Right renal pelvis (tissue), 4 donors: ENCODE measurements at regions not wholly inside any gene's neighbourhood (a gene's known extent, or its start where the extent isn't known, plus 50 kb on each side); places are given as distances from the start of the nearest gene placed in this dataset.
"Not testable (repeated sequence)": the region's sequence is repeated elsewhere in the genome, so short reads cannot be mapped to it uniquely, and the experiment has no call there.

Source experiments
- DNase-seq, 4 donors: peaks; one replicate each; pipeline ENCODE4 v3.0.0-alpha.2; 2013; ENCODE audit warnings: low read depth in 4 of 4, low spot score in 3 of 4, missing footprints in 1 of 4

DNA sequence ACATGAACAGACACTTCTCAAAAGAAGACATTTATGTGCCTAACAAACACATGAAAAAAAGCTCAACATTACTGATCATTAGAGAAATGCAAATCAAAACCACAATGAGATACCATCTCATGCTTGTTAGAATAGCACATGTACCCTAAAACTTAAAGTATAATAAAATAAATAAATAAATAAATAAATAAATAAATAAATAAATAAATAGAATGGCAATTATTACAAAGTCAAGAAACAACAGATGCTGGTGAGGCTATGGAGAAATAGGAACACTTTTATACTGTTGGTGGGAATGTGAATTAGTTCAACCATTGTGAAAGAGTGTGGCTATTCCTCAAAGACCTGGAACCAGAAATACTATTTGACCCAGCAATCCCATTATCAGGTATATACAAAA lies 970.6 kb downstream of the NR2F1-AS1 start:
- DNase-seq = not testable (repeated sequence)

GRCh38 chr5:92605591-92605990 lies 975.4 kb downstream of the NR2F1-AS1 start:
- DNase-seq = peak in 1 of 4 donors; percentile 7

DNA sequence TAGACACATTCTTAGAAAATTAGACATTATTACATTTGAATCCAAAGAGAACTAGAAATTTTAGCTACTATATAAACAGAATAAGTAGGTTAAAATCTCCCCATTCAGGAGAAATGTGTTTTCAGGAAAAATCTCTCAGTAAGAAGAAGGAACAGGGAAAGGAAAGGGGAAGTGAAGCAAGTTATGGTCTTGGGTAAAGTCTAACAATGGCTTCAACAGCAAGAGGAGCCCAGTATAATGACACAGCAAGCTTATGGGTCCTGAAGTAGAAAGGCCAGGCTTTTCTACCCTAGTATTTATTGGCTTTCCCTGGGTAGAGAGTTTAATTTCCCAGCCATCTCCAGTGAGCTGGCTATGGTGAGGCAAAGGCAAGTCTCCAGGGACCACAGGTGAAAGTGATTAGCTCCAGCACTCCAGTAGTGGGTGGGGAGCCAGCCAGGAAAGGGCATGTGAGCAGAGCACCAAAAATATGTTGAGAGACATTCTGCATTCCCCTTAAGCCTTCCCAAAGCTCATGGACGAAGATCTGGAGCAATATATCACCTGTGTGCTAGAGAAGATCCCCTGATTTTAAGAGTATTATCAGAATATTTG lies 981.7 kb downstream of the NR2F1-AS1 start:
- DNase-seq = no peak

DNA sequence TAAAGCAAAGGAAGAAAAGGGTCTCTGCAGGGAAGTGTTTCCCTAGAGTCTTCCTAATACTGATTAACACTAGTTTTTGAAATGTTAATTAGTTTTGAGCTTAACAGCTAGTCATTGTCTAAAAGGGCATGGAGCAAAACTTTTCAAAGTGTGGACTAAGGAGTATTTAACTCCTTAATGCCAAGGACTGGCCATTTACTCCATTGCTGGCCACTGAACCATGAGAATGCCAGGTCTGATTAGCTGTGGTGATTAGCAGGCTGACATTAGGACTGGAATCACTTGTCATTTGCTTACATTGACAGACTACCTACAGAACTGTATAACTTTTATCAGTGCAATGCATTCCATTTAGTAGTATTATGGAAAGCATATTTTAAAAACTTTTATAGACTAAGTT lies 987.0 kb downstream of the NR2F1-AS1 start:
- no peak for DNase-seq

DNA sequence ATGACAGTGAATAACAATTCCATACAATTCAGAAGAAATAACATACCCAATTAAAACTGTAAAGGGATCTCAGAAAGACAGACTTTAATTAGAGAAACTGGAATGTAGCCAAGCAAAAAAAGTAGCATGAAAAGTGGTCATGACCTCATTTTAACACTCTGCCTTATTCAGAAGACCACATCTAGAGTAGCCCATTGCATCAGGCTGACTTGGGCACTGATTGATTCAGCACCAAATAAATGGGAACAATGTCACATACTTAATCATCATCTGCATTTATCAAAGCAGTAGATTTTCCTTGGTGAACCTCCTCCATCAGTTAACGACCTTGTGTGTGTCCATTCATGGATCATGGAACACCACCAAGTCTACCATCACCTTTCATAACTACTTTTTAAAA lies 992.1 kb downstream of the NR2F1-AS1 start:
- DNase-seq = no peak

- DNase-seq = no peak
Measured at GRCh38 chr5:92581690-92582089, 999.3 kb downstream of the NR2F1-AS1 start.

DNA sequence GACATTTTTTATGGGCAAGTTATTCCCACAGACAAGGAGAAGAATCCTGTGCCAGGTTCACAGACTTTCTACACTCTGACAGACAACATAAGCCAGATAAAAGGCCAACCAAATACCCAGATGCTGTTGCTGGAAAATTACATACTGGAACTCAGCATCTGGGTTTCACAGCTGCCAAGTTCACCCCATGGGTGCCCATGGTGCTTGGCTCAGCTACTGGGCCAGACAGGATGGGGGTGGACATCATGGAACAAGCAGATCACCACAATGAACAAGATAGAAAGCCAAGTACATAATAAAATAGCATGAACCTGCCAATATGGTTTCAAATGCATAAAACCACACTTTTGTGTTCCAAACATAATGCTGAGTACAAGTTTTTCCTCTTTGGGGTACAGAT lies 999.8 kb downstream of the NR2F1-AS1 start:
- DNase-seq = no peak

GRCh38 chr5:92580814-92581213 lies 1000.2 kb downstream of the NR2F1-AS1 start:
- DNase-seq = no peak

- no peak for DNase-seq
Measured at GRCh38 chr5:92574023-92574422, 1007.0 kb downstream of the NR2F1-AS1 start.

- DNase-seq = no peak
Measured at GRCh38 chr5:92568522-92568921, 1012.5 kb downstream of the NR2F1-AS1 start.

DNA sequence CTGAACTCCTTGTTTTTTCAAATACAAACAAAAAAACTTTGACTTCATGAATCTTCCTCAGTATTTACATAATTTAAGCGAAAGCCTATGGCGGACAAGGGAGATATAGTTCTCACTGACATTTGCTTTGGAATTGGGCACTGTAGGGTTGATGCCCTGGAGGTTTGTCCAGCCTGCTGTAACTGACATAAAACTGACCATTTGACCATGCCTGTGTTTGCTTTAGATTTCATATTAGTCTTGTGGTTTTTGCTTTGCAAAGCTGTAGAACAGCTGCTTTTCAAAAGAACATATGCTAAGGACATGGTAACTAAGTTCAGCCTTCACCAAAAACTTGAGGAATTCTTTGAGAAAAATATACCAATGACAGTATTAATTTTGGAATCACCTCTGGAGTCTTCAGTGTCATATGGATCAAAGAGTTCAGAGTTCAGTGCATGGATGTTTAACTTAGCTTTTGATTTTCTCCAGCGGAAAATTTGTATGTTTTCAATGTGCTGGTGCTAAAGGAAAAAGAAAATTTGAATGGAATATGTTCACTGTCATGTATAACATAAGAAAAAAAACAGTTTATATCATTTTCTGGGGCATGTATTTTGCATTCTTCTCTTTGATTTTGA lies 1013.1 kb downstream of the NR2F1-AS1 start:
- DNase-seq = no peak

DNA sequence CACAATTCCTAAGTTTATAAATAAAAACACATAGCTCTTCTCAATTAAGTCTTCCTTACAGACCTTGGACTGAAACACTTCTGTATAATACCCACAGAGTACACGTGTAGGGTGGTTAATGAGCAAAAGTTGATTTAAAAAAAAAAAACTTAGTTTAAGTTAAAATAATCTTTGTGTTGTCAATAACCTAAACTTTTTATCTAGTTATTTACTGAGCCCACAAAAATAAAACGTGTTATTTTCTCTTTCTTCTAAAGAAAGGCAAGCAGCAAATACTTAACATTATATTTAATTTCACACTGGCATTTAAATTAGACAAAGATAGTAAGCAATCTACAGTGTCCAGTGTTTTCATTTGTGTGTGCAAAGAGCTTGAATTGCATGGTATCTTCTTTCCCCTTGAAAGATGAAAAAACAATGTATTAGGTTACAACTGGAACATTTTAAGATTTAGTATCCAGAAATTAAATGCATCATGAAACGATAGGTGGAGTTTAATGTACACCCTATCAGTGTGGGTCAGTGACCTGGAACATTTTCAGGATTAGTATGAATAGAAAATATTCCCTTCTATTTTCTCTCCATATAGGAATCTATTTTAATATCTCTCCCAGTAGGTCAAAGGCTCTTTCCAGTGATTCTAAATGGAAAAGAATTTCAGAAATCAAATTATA lies 1014.8 kb downstream of the NR2F1-AS1 start:
- no peak for DNase-seq

DNA sequence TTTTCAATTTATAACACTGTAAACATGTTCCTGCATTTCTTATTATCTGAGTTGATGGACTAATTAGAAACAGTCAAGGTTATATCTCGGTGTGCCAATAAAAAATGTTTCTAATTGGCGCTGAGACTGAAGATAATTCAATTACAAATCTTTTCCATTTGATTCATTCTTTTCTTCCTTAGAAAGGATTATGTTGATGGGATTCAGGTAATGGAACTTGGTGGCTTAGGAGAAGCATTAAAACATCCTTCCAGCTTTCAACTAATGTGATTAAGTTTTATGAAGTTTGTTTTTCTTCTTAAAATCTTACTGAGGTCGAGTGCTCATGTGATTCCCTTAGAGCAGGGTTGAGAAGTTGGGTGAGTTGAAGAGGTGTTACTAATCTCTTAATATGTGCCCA lies 1015.3 kb downstream of the NR2F1-AS1 start:
- DNase-seq = no peak

GRCh38 chr5:92562065-92562464 lies 1019.0 kb downstream of the NR2F1-AS1 start:
- no peak for DNase-seq

GRCh38 chr5:92561411-92561959 lies 1019.5 kb downstream of the NR2F1-AS1 start:
- DNase-seq = no peak

DNA sequence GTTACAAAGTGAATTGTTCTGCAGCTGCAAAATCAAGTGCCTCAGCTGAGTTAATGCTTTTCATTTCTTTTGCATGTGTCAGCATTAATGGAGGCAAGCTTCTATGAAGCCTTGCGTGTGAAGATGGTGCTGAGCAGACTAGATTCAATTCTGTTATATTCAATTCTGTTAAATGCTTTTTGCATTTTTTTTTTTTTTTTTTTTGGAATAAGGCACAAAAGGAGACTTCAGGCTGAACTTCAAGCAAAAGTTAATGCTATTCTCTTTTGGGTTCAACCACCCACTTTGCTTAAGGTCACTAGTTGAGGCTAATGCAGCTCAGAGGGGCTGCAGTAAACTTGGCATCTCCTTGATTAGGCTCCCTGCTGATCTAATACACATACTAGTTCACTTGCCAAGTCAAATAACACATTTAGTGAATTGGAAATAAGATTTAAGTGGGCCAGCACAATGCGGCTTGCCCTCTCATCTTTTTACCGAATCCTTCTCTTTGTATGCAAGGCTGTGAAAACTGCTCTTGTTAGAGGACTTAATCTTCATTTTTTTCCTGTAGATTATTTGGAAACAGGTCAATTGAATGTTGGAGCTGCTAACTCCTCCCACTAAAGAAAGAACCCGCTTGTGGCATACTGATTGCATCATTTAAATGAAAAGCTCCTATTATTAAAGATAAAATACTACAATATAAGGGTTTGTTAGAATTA lies 1020.2 kb downstream of the NR2F1-AS1 start:
- no peak for DNase-seq

DNA sequence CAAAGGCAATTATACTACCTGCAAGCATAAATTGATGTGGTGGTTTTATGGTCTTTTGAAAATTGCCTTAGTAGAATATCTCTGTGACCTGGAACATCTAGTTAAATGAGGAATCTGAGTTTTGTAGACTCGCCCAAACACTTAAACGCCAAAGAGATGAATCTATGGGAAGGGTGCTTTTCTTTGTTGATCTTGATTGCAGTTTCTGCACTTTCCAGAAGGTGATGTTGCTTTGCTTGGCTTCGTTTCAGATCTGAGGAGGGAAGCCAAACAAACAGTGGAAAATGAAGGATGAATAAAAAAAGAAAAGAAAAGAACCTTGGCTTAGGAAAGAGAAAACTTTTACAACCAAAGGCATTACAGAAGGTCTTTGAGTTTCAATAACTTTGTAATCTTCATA lies 1021.2 kb downstream of the NR2F1-AS1 start:
- DNase-seq = no peak

DNA sequence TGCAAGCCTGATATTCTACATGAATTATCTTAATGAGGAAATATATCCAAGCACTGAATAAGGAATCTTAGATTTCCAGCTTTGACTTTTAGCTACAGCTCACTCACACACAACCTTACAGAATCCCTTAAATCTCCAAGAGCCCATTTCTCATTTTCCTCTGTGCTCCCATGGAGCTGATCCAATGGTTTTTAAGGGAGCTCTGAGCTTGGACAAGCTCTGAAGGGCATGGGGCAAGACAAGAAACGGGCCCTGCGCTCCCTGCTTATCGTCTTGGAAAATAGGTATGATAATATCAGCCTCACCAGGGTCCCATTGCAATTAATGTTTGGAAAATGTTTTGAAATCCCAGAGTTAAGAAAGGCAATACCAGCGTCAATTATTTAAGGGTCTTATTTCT lies 1021.7 kb downstream of the NR2F1-AS1 start:
- DNase-seq = no peak

DNA sequence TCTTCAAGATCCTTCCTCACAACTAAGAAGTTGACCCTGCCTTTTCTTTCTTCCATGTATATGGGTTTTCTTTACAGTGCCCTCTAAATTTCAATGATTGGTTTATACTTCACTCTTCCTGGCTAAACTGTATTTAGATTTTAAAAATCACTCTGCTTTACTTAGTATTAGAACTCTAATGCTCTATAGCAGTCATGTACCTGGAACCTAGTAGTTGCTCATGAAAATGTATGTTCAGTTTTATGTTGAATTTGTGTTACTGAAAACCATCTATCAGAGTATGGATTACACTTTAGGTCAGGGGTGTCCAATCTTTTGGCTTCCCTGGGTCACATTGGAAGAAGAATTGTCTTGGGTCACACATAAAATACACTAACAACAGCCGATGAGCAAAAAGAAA lies 1024.3 kb downstream of the NR2F1-AS1 start:
- DNase-seq = no peak

GRCh38 chr5:92554447-92555085 lies 1026.5 kb downstream of the NR2F1-AS1 start:
- DNase-seq = no peak

- no peak for DNase-seq
Measured at GRCh38 chr5:92553326-92553725, 1027.7 kb downstream of the NR2F1-AS1 start.
